ENCODE measurements at regions not wholly inside any gene's neighbourhood (a gene's known extent, or its start where the extent isn't known, plus 50 kb on each side); places are given as distances from the start of the nearest gene placed in this dataset.
"Not testable (repeated sequence)": the region's sequence is repeated elsewhere in the genome, so short reads cannot be mapped to it uniquely, and the experiment has no call there.

DNA sequence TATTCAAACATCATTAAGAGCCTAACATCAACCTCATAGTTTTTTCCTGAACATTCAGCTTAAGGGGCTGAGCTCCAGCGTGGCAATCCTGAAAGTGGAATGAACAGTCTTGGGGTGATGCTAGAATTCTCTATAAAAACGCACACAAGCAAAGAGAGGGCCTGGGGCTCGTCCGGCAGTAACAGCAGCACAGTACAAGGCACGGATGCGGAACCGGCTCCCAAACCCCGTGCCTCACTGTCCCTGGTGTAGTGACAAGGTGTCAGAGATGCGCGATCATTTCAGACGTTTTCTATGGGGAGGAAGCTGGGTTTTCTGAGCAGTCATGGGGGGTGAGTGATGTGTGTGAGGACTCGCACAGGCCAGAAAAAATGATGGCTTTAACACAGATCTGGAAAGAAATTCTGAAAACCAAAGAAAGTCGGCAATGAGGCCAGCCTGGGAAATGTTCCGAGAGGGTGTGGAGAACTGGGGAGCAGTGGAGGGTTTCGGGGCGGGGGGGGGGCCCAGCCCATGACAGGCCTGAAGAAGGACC lies 170.6 kb downstream of the NPIPB11 start:
- DNase-seq; H3K27ac ChIP-seq (ENCODE audit: low read length); H3K27me3 ChIP-seq (replicated peaks in 1 of 2; ENCODE audit: control insufficient read depth in 2 of 2, extremely low read depth in 1 of 2, insufficient read depth in 2 of 2, low read length in 1 of 2); H3K36me3 ChIP-seq (ENCODE audit: control insufficient read depth in 2 of 2, extremely low read depth in 1 of 2, insufficient read depth in 1 of 2, low read length in 1 of 2); H3K4me3 ChIP-seq (ENCODE audit: control insufficient read depth in 1 of 2, extremely low read depth in 1 of 2, low read length in 1 of 2); H3K4me1 Mint-ChIP-seq; H3K9me3 ChIP-seq; H3K27me3 Mint-ChIP-seq; CTCF ChIA-PET; ATAC-seq (replicated peaks in 1 of 4); H3K4me3 Mint-ChIP-seq; H3K9me3 Mint-ChIP-seq; H3K4me1 ChIP-seq (ENCODE audit: control insufficient read depth in 1 of 2, extremely low read depth in 1 of 2, insufficient read depth in 2 of 2, low read length in 2 of 2); POLR2A ChIA-PET; H3K36me3 Mint-ChIP-seq; H3K27ac Mint-ChIP-seq: not testable (repeated sequence)
- 89% methylated on average over 10 of the region's 16 CpGs for WGBS (ENCODE audit: insufficient coverage)

DNA sequence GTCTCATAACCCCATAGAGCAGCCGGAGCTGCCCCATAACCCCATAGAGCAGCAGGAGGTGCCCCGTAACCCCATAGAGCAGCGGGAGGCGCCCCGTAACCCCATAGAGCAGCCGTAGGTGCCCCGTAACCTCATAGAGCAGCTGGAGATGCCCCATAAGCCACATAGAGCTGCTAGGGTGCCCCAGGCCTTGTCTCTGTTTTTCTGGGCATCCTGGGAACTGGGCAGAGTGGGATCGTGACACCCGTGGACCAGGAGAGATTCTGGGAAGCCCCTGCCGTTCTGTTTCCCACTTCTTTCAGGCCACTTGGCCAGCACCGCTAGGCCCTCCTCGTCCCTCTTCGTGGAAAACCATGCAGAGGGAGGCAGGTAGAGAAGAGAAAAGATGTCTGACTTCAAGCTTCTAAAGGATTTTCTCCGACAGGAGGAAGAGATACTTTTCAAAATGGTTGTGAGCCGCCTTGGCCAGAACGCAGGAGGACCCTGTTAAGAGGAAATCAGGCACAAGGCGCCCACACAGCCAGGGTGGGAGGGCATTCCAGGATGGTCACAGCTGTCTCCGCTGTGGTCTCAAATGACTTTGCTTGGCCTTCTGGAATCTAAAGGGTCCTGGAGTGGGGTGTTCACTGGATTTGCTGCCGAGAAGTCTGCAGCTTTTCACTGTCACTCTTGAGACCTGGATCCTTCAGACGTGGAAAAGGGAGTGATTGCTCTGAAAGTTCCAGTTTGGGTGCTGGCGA lies 171.8 kb downstream of the NPIPB11 start:
- CTCF ChIA-PET; H3K27ac Mint-ChIP-seq; H3K27me3 ChIP-seq (replicated peaks in 1 of 2; ENCODE audit: control insufficient read depth in 2 of 2, extremely low read depth in 1 of 2, insufficient read depth in 2 of 2, low read length in 1 of 2); H3K4me3 Mint-ChIP-seq; ATAC-seq (replicated peaks in 1 of 4); H3K4me1 ChIP-seq (ENCODE audit: control insufficient read depth in 1 of 2, extremely low read depth in 1 of 2, insufficient read depth in 2 of 2, low read length in 2 of 2); H3K4me3 ChIP-seq (ENCODE audit: control insufficient read depth in 1 of 2, extremely low read depth in 1 of 2, low read length in 1 of 2); H3K9me3 Mint-ChIP-seq; H3K27me3 Mint-ChIP-seq; POLR2A ChIA-PET; H3K27ac ChIP-seq (ENCODE audit: low read length); H3K9me3 ChIP-seq; H3K36me3 ChIP-seq (ENCODE audit: control insufficient read depth in 2 of 2, extremely low read depth in 1 of 2, insufficient read depth in 1 of 2, low read length in 1 of 2); H3K4me1 Mint-ChIP-seq; H3K36me3 Mint-ChIP-seq: not testable (repeated sequence)
- peak in 1 of 35 experiments; percentile 10 for DNase-seq
- 87% methylated on average over 9 of the region's 21 CpGs for WGBS (ENCODE audit: insufficient coverage)

DNA sequence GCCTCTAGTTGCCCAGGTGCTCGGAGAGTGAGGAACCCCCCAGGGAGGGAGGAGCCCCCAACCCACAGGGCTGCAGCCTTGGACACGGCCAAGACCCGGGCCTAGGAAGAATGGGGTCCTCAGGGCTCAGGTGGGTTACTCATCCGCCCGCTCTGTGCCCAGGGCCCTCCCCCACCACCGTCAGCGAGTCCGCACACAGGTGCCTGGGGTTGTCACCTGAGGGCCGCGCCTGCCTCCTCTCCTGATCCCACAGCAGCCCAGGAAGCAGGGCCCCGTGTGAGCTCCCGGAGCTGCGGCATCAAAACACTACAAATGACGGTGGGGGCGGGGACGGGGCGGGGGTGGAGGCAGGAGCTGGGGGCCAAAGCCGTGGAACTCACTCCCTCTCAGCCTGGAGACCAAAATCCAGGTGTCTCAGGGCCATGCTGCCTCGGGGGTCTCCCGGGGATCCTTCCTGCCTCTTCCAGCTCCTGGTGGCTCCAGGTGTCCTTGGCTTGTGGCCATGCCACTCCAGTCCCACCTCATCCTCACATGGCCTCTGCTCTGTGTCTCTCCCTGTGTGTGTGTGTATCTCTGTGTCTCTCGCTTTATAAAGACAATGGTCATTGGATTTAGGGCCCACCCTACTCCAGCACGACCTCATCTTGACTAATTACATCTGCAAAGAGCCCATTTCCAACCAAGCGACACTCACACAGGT lies 172.7 kb downstream of the NPIPB11 start:
- H3K9me3 ChIP-seq; H3K4me3 ChIP-seq (ENCODE audit: control insufficient read depth in 1 of 2, extremely low read depth in 1 of 2, low read length in 1 of 2); H3K27me3 ChIP-seq (replicated peaks in 1 of 2; ENCODE audit: control insufficient read depth in 2 of 2, extremely low read depth in 1 of 2, insufficient read depth in 2 of 2, low read length in 1 of 2); H3K4me1 Mint-ChIP-seq; H3K27me3 Mint-ChIP-seq; H3K4me1 ChIP-seq (ENCODE audit: control insufficient read depth in 1 of 2, extremely low read depth in 1 of 2, insufficient read depth in 2 of 2, low read length in 2 of 2); H3K36me3 ChIP-seq (ENCODE audit: control insufficient read depth in 2 of 2, extremely low read depth in 1 of 2, insufficient read depth in 1 of 2, low read length in 1 of 2); CTCF ChIA-PET; H3K36me3 Mint-ChIP-seq; H3K9me3 Mint-ChIP-seq; ATAC-seq (replicated peaks in 1 of 4); POLR2A ChIA-PET; H3K4me3 Mint-ChIP-seq; H3K27ac Mint-ChIP-seq; H3K27ac ChIP-seq (ENCODE audit: low read length): not testable (repeated sequence)
- peak in 2 of 35 experiments; percentile 4 to 13 for DNase-seq
- 100% methylated on average over 5 of the region's 23 CpGs for WGBS (ENCODE audit: insufficient coverage)

DNA sequence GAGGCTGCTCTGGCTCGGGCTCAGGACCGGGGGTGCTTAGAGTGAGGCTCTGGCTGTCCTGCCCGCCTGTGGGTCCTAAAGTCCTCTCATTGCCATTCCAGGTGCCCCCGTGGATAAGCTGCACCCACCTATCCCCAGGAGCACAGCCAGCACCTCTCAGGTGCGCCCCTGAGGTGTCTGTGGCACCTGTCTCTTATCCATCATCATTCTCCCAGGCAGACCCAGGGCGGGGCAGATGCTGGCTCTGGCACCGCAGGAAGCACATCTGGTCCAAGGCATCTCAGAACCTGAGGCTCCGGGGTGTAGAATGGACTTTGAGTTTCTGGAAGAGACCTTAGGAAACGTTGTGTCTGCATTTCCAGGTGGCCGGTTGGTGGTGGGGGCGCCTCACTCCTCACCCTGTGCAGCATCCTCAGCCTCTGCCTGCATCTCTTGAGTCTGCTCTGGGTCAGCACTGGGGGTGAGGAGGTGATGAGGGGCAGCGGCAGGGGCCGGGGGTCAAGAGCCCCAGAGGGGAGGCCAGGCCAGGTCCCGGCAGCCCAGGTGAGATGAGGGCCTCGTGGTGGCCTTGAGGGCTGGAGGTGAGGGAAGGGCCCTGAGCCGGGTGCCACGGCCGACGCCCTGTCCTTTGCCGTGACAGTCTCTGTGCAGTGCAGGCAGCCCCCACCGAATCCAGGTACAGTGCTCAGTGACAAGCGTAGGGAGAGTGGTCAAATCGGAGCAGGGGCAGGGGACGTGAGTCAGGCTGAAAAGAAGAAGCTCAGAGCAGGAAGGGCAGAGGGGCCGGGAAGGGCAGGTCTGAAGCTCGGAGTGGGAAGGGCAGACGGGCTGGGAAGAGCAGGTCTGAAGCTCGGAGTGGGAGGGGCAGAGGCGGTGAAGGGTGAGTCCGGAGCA lies 173.5 kb downstream of the NPIPB11 start:
- Mint-ChIP-seq H3K27ac (no peak overlapping the region), H3K4me1 (peaks cover 2 to 5% (median 5%) of the 10 kb centered on the region in 3 donors), H3K36me3 (peaks cover 3% of the 10 kb centered on the region), H3K9me3 (no peaks in the 10 kb centered on the region), H3K27me3 (no peaks in the 10 kb centered on the region), H3K4me3 (no peak overlapping the region)
- Histone ChIP-seq H3K27me3 (replicated peaks in 1 of 2; ENCODE audit: control insufficient read depth in 2 of 2, extremely low read depth in 1 of 2, insufficient read depth in 2 of 2, low read length in 1 of 2) (no peaks in the 10 kb centered on the region), H3K4me3 (ENCODE audit: control insufficient read depth in 1 of 2, extremely low read depth in 1 of 2, low read length in 1 of 2) (no peak overlapping the region), H3K4me1 (ENCODE audit: control insufficient read depth in 1 of 2, extremely low read depth in 1 of 2, insufficient read depth in 2 of 2, low read length in 2 of 2) (peaks cover 2 to 5% of the 10 kb centered on the region in 2 experiments), H3K9me3 (no peaks in the 10 kb centered on the region), H3K27ac (ENCODE audit: low read length) (no peak overlapping the region), H3K36me3 (ENCODE audit: control insufficient read depth in 2 of 2, extremely low read depth in 1 of 2, insufficient read depth in 1 of 2, low read length in 1 of 2) (no peaks in the 10 kb centered on the region)
- DNase-seq (peak in 1 of 35 experiments; percentile 9), ATAC-seq (replicated peaks in 1 of 4) (no peak)
- 92% methylated on average over 25 of the region's 30 CpGs for WGBS (ENCODE audit: insufficient coverage)
- ChIA-PET POLR2A (no interaction called here), CTCF (no interaction called here)

DNA sequence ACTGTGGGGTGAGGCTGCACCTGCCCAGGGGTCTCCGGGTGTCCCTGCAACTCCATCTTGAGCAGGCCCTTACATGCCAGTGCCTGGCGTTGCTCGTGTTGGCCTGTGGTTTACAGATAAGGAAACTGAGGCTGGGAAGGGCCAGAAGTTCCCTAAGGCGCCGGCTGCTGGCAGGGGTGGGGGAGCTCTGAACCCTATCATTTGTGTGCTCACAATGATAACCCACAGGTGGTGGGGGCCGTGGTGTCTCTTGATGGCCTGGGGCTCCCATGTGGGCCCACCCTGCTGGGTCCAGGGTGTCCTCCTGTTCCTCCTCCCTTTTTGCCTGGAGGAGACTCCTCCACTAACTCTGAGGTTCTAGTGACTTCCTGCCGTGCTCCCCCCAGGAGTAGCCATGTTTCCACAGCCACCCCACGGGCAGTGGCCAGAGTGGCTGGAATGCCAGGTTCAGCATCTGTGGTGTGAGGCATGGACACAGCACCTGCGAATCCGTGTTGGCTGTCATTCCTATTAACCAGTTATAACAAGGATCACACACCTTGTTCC lies 174.3 kb downstream of the NPIPB11 start:
- peaks cover 2 to 10% (median 5%) of the 10 kb centered on the region in 3 donors for H3K4me1 Mint-ChIP-seq
- H3K36me3 ChIP-seq (ENCODE audit: control insufficient read depth in 2 of 2, extremely low read depth in 1 of 2, insufficient read depth in 1 of 2, low read length in 1 of 2); H3K27me3 ChIP-seq (replicated peaks in 1 of 2; ENCODE audit: control insufficient read depth in 2 of 2, extremely low read depth in 1 of 2, insufficient read depth in 2 of 2, low read length in 1 of 2); H3K4me1 ChIP-seq (ENCODE audit: control insufficient read depth in 1 of 2, extremely low read depth in 1 of 2, insufficient read depth in 2 of 2, low read length in 2 of 2); ATAC-seq (replicated peaks in 1 of 4); H3K27ac ChIP-seq (ENCODE audit: low read length); H3K9me3 Mint-ChIP-seq; H3K27ac Mint-ChIP-seq; CTCF ChIA-PET; H3K9me3 ChIP-seq; POLR2A ChIA-PET; H3K4me3 Mint-ChIP-seq; H3K4me3 ChIP-seq (ENCODE audit: control insufficient read depth in 1 of 2, extremely low read depth in 1 of 2, low read length in 1 of 2); H3K36me3 Mint-ChIP-seq; H3K27me3 Mint-ChIP-seq: not testable (repeated sequence)
- WGBS (ENCODE audit: insufficient coverage), result 89% methylated on average over 5 of the region's 10 CpGs
- peak in 1 of 35 experiments; percentile 10 for DNase-seq

DNA sequence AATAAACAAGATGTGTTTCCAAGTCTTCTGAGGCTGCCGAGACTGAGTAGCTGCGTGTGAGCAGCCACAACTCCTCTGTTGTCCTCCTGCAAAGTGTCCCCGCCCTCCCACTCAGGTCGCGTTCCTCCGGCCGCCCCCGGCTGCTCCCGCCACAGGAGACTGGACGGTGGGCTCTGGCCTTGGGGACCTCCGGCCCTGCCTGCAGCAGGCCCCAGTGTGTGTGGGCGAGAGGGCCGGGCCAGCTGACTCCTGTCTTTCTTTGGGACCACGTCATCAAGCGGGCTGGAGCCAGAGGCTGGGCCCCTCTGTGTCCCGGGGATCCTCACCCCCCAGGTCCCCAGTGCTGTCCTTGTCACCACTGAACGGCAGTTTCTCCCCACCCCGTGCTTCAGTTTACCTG lies 175.3 kb downstream of the NPIPB11 start:
- Mint-ChIP-seq H3K4me1 (peaks cover 5 to 10% (median 8%) of the 10 kb centered on the region in 3 donors), H3K27ac (no peak overlapping the region), H3K36me3 (peaks cover 3% of the 10 kb centered on the region), H3K4me3 (no peak overlapping the region), H3K27me3 (no peaks in the 10 kb centered on the region), H3K9me3 (peaks cover 0 to 4% (median 0%) of the 10 kb centered on the region in 3 donors)
- peaks cover 2 to 6% of the 10 kb centered on the region in 2 experiments for H3K4me1 ChIP-seq (ENCODE audit: control insufficient read depth in 1 of 2, extremely low read depth in 1 of 2, insufficient read depth in 2 of 2, low read length in 2 of 2)
- ATAC-seq (replicated peaks in 1 of 4) (no peak), DNase-seq (no peak)
- ChIA-PET CTCF (no interaction called here), POLR2A (no interaction called here)
- H3K4me3 ChIP-seq (ENCODE audit: control insufficient read depth in 1 of 2, extremely low read depth in 1 of 2, low read length in 1 of 2), result no peak overlapping the region
- 98% methylated on average over 15 of the region's 18 CpGs for WGBS (ENCODE audit: insufficient coverage)
- H3K9me3 ChIP-seq, result no peaks in the 10 kb centered on the region
- no peaks in the 10 kb centered on the region for H3K27me3 ChIP-seq (replicated peaks in 1 of 2; ENCODE audit: control insufficient read depth in 2 of 2, extremely low read depth in 1 of 2, insufficient read depth in 2 of 2, low read length in 1 of 2)
- H3K27ac ChIP-seq (ENCODE audit: low read length), result no peak overlapping the region
- no peaks in the 10 kb centered on the region for H3K36me3 ChIP-seq (ENCODE audit: control insufficient read depth in 2 of 2, extremely low read depth in 1 of 2, insufficient read depth in 1 of 2, low read length in 1 of 2)

Data from T-cell (primary cell).